Adrenal gland (tissue), 9 donors: ENCODE measurements at regions not wholly inside any gene's neighbourhood (a gene's known extent, or its start where the extent isn't known, plus 50 kb on each side); places are given as distances from the start of the nearest gene placed in this dataset.
"Not testable (repeated sequence)": the region's sequence is repeated elsewhere in the genome, so short reads cannot be mapped to it uniquely, and the experiment has no call there.

Experiments used
- DNase-seq, 7 donors: peaks; one replicate each; pipeline ENCODE4 v3.0.0-alpha.2; 2019 to 2020
- H3K27ac ChIP-seq, 5 donors: fragments of 200-600 bp; sonication (generic) in 4 of 5; 1 replicate in 3 of 5; 2 replicates in 2 of 5; pipeline versions ENCODE4 v1.5.1 to v1.8.0; 2016 to 2020; ENCODE audit warnings: mild to moderate bottlenecking in 1 of 5
- H3K27me3 ChIP-seq: fragments of 200-600 bp; 2 replicates; pipeline ENCODE4 v1.8.0; 2021
- H3K36me3 ChIP-seq, 2 donors: fragments of 200-600 bp; replicated peaks in 1 of 2; 1 replicate in 1 of 2; 2 replicates in 1 of 2; pipeline versions ENCODE4 v1.5.1 to v1.8.0; 2018 to 2022
- H3K4me1 ChIP-seq, 2 donors: fragments of 200-600 bp; replicated peaks in 1 of 2; 1 replicate in 1 of 2; 2 replicates in 1 of 2; pipeline versions ENCODE4 v1.5.1 to v1.8.0; 2018 to 2021
- H3K4me3 ChIP-seq, 4 donors: fragments of 200-600 bp; sonication (generic) in 3 of 4; one replicate each; pipeline ENCODE4 v1.5.1; 2016 to 2018
- H3K9me3 ChIP-seq, 3 donors: fragments of 200-600 bp; sonication (generic) in 1 of 3; replicated peaks in 1 of 3; 1 replicate in 2 of 3; 2 replicates in 1 of 3; pipeline versions ENCODE4 v1.5.1 to v1.8.0; 2016 to 2021
- POLR2A ChIP-seq, 2 donors: fragments of 450-650 bp; IDR thresholded peaks; one replicate each; pipeline ENCODE4 v1.6.1; 2017; ENCODE audit warnings: antibody characterized with exemption in 2 of 2, mild to moderate bottlenecking in 2 of 2, moderate library complexity in 1 of 2
- WGBS, 4 donors: extraction: QIAGEN DNeasy Blood & Tissue Kit in 2 of 4; methylation state at CpG; one replicate each; pipeline versions ENCODE4 v1.1.5 to v1.1.7; 2013 to 2017; 5-methylcytosine and 5-hydroxymethylcytosine counted together
- intact Hi-C, 2 donors: fragments of 100-400 bp; cut with DNase I; formaldehyde crosslinking; loops; one replicate each; pipeline versions ENCODE4 v1.14.1 to v1.15.0; 2022 to 2023
- TF ChIP-seq, protein P1 (sequence below), 6 experiments: fragments of 450-650 bp in 4 of 6; fragments of 200-600 bp in 2 of 6; sonication (generic) in 1 of 6; IDR thresholded peaks; 1 replicate in 5 of 6; 2 replicates in 1 of 6; pipeline versions ENCODE4 v1.5.1 to v1.8.0; 2016 to 2021; ENCODE audit warnings: antibody characterized with exemption in 6 of 6, mild to moderate bottlenecking in 2 of 6, moderate library complexity in 1 of 6
- donor health status: healthy with polysubstance abuse.
- donor health status: Bipolar disorder and iron deficiency.
- donor health status: DM: yes; HTN: yes; CAD: no.
- donor health status: DM: no; HTN: no; CAD: no.
- donor health status: DM: no; HTN: no; CAD: no.

DNA sequence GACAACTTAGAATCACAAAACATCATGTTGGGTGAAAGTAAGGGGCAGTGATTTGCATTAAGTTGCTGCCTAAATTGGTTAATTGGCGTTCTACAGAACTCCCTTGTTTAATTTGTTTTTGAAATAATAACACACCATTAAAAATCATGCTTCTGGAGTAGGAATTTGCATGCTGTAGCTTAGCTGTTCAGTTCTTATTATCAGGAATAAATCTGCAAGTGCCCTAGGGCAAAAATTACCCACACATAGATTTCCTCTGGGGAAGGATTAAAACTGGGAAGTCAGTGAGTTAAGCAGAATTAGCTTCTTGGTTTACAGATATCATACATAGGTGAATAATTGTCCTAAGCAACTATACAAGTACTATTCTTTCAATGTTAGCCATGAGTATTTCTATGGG is 381.6 kb upstream of the NAALADL2 start:
- Histone ChIP-seq H3K27ac (no peak overlapping the region), H3K4me3 (no peak overlapping the region), H3K4me1 (no peaks in the 10 kb centered on the region), H3K36me3 (no peaks in the 10 kb centered on the region), H3K9me3 (no peaks in the 10 kb centered on the region), H3K27me3 (no peaks in the 10 kb centered on the region)
- 37 to 90% (median 89%) methylated on average over 1 of the region's 1 CpG for WGBS, 4 donors
- intact Hi-C loops, result no loop called here
- DNase-seq, result no peak
- TF ChIP-seq POLR2A (IDR thresholded peaks at IDR 0.05), result no peak
- TF ChIP-seq, protein P1, sequence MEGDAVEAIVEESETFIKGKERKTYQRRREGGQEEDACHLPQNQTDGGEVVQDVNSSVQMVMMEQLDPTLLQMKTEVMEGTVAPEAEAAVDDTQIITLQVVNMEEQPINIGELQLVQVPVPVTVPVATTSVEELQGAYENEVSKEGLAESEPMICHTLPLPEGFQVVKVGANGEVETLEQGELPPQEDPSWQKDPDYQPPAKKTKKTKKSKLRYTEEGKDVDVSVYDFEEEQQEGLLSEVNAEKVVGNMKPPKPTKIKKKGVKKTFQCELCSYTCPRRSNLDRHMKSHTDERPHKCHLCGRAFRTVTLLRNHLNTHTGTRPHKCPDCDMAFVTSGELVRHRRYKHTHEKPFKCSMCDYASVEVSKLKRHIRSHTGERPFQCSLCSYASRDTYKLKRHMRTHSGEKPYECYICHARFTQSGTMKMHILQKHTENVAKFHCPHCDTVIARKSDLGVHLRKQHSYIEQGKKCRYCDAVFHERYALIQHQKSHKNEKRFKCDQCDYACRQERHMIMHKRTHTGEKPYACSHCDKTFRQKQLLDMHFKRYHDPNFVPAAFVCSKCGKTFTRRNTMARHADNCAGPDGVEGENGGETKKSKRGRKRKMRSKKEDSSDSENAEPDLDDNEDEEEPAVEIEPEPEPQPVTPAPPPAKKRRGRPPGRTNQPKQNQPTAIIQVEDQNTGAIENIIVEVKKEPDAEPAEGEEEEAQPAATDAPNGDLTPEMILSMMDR (IDR thresholded peaks at IDR 0.05), result no peak

DNA sequence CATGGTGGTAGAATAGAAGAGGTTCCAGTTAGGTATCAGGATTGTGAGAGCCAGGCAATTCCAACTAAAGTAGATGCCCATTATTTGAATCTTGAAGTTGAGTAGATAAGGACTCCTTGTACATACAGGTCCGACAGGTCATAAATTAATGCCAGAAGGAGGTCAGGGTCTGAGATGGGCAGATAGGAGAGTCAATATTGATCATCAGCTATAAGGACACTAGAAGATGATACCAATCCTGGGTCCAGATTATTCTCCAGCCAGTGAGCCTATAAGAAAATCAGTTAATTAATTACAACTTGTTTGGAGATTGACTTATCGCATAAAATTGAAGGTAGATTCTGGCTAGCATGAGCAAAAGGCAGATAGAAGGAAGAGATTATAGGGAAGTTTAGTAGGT is 378.4 kb upstream of the NAALADL2 start:
- no peaks in the 10 kb centered on the region for H3K27me3 ChIP-seq
- 91 to 95% (median 93%) methylated on average over 2 of the region's 2 CpGs for WGBS, 4 donors
- TF ChIP-seq POLR2A (IDR thresholded peaks at IDR 0.05), result no peak
- TF ChIP-seq, protein P1 (IDR thresholded peaks at IDR 0.05), result no peak
- H3K4me1 ChIP-seq, result no peaks in the 10 kb centered on the region
- no peak for DNase-seq
- intact Hi-C loops, result no loop called here
- H3K4me3 ChIP-seq, result no peak overlapping the region
- H3K27ac ChIP-seq, result no peak overlapping the region
- no peaks in the 10 kb centered on the region for H3K9me3 ChIP-seq
- H3K36me3 ChIP-seq, result no peaks in the 10 kb centered on the region

DNA sequence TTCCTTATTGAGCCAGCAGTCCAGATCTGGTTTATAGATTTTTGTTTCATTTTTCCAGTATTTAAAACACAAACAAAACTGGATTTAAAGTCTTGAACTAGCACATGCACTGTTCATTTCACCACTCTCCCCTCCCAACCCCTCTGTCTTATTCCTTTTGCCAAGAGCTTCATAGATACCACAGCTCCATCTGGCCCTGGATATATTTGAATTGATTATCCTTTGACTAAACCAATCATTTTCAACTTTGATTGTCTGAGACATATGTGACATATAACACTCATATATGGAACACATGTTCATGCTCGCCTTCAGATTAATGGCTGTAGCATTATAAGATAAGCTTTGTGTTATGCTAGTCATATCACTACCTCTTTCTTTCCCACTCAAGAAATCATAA is 376.6 kb upstream of the NAALADL2 start:
- no peak for DNase-seq
- TF ChIP-seq POLR2A (IDR thresholded peaks at IDR 0.05), result no peak
- TF ChIP-seq, protein P1 (IDR thresholded peaks at IDR 0.05), result no peak
- WGBS, 4 donors, result 96 to 98% (median 96%) methylated on average over 1 of the region's 1 CpG
- intact Hi-C loops, result no loop called here
- no peaks in the 10 kb centered on the region for H3K27me3 ChIP-seq
- H3K9me3 ChIP-seq, result no peaks in the 10 kb centered on the region
- no peaks in the 10 kb centered on the region for H3K36me3 ChIP-seq
- H3K4me1 ChIP-seq, result no peaks in the 10 kb centered on the region
- H3K27ac ChIP-seq, result no peak overlapping the region
- no peak overlapping the region for H3K4me3 ChIP-seq

DNA sequence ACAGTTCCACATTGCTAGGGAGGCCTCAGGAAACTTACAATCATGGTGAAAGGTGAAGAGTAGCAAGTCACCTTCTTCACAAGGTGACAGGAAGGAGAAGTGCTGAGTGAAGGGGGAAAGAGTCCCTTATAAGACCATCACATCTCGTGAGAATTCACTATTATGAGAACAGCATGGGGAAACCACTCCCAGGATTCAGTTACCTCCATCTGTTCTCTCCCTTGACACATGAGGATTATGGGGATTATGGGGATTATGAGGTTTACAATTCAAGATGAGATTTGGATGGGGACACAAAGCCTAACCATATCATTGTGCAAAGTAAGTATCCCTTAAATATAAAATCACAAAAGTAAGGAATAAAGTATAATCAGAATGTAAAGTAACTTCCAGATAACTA is 375.9 kb upstream of the NAALADL2 start:
- intact Hi-C loops, result no loop called here
- no peak overlapping the region for H3K4me3 ChIP-seq

DNA sequence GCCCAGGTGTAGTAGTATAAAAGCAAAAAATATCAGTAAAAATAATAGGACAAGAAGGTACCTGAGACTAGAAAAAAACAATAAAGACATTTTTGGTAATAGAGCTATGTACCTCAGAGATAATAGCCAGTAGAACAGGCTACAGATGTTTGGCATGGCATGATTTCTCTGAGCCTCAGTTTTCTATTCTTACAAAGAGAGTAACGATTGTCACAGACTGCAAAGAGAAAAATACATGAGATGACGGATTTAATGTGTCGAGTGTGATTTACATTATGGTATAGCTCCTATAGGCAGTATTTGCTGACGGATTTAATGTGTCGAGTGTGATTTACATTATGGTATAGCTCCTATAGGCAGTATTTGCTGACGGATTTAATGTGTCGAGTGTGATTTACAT is 375.3 kb upstream of the NAALADL2 start:
- H3K27ac ChIP-seq, intact Hi-C loops, H3K27me3 ChIP-seq, H3K4me3 ChIP-seq, H3K4me1 ChIP-seq, DNase-seq, H3K36me3 ChIP-seq, H3K9me3 ChIP-seq: not testable (repeated sequence)
- 84 to 95% (median 92%) methylated on average over 5 of the region's 7 CpGs for WGBS, 4 donors

More for the DNA sequence above, 375.9 kb upstream of the NAALADL2 start:
- Histone ChIP-seq H3K27me3 (no peaks in the 10 kb centered on the region), H3K4me1 (no peaks in the 10 kb centered on the region), H3K36me3 (no peaks in the 10 kb centered on the region), H3K27ac (no peak overlapping the region), H3K9me3 (no peaks in the 10 kb centered on the region)
- WGBS, 4 donors, result 71 to 83% (median 81%) methylated on average over 1 of the region's 1 CpG
- DNase-seq, result no peak
- no peak for TF ChIP-seq POLR2A (IDR thresholded peaks at IDR 0.05)
- TF ChIP-seq, protein P1 (IDR thresholded peaks at IDR 0.05), result no peak
